Neutrophil (primary cell): ENCODE measurements at regions not wholly inside any gene's neighbourhood (a gene's known extent, or its start where the extent isn't known, plus 50 kb on each side); places are given as distances from the start of the nearest gene placed in this dataset.

ENCODE experiments used
- H3K27ac ChIP-seq: fragments of 200-600 bp; sonication (generic); 2 replicates; pipeline ENCODE4 v1.5.1; 2016; ENCODE audit warnings: mild to moderate bottlenecking, moderate library complexity
- H3K27me3 ChIP-seq: fragments of 200-600 bp; sonication (generic); 2 replicates; pipeline ENCODE4 v1.6.0; 2016; ENCODE audit warnings: mild to moderate bottlenecking
- H3K36me3 ChIP-seq: fragments of 200-600 bp; sonication (generic); 2 replicates; pipeline ENCODE4 v1.5.1; 2017
- H3K4me1 ChIP-seq, 2 experiments: fragments of 200-600 bp in 1 of 2; sonication (generic) in 1 of 2; 1 replicate in 1 of 2; 2 replicates in 1 of 2; pipeline versions ENCODE4 v1.5.1 to v1.6.1; 2013 to 2016; ENCODE audit warnings: low read depth in 1 of 2, low read length in 1 of 2, mild to moderate bottlenecking in 1 of 2, moderate library complexity in 1 of 2; ENCODE audit not compliant: control insufficient read depth in 1 of 2, insufficient read depth in 1 of 2
- H3K4me3 ChIP-seq, 2 experiments: fragments of 200-600 bp in 1 of 2; sonication (generic) in 1 of 2; 1 replicate in 1 of 2; 2 replicates in 1 of 2; pipeline ENCODE4 v1.5.1; 2013 to 2016; ENCODE audit warnings: low read depth in 1 of 2, low read length in 1 of 2, mild to moderate bottlenecking in 1 of 2, moderate library complexity in 1 of 2
- H3K9me3 ChIP-seq: fragments of 200-600 bp; sonication (generic); 2 replicates; pipeline ENCODE4 v1.5.1; 2016
- CTCF ChIP-seq: fragments of 200-600 bp; sonication (generic); IDR thresholded peaks from 2 replicates; pipeline ENCODE4 v1.5.1; 2016; ENCODE audit warnings: antibody characterized with exemption

GRCh38 chr10:80730522-80730921 is 192.8 kb downstream of the SH2D4B start:
- Histone ChIP-seq H3K4me1 (no peaks in the 10 kb centered on the region), H3K9me3 (no peaks in the 10 kb centered on the region), H3K4me3 (no peak overlapping the region), H3K27ac (no peak overlapping the region), H3K36me3 (no peaks in the 10 kb centered on the region), H3K27me3 (no peaks in the 10 kb centered on the region)
- TF ChIP-seq CTCF, result no peak

GRCh38 chr10:80734589-80734988 is 196.9 kb downstream of the SH2D4B start:
- Histone ChIP-seq H3K4me3 (no peak overlapping the region), H3K4me1 (no peaks in the 10 kb centered on the region), H3K9me3 (no peaks in the 10 kb centered on the region), H3K27me3 (no peaks in the 10 kb centered on the region), H3K36me3 (no peaks in the 10 kb centered on the region), H3K27ac (no peak overlapping the region)
- TF ChIP-seq CTCF, result no peak

GRCh38 chr10:80737209-80737608 is 199.5 kb downstream of the SH2D4B start:
- Histone ChIP-seq H3K36me3 (no peaks in the 10 kb centered on the region), H3K27me3 (no peaks in the 10 kb centered on the region), H3K4me1 (no peaks in the 10 kb centered on the region), H3K4me3 (no peak overlapping the region), H3K27ac (no peak overlapping the region), H3K9me3 (no peaks in the 10 kb centered on the region)
- TF ChIP-seq CTCF, result no peak

- H3K9me3 ChIP-seq, result no peaks in the 10 kb centered on the region
- no peak overlapping the region for H3K4me3 ChIP-seq
- no peak for TF ChIP-seq CTCF
- H3K4me1 ChIP-seq, result no peaks in the 10 kb centered on the region
- H3K36me3 ChIP-seq, result no peaks in the 10 kb centered on the region
- H3K27ac ChIP-seq, result no peak overlapping the region
- no peaks in the 10 kb centered on the region for H3K27me3 ChIP-seq
Observed at GRCh38 chr10:80739328-80739727, 201.6 kb downstream of the SH2D4B start.

- H3K27ac ChIP-seq, result no peak overlapping the region
- no peaks in the 10 kb centered on the region for H3K4me1 ChIP-seq
- H3K4me3 ChIP-seq, result no peak overlapping the region
- H3K36me3 ChIP-seq, result no peaks in the 10 kb centered on the region
- H3K9me3 ChIP-seq, result no peaks in the 10 kb centered on the region
- no peak for TF ChIP-seq CTCF
- no peaks in the 10 kb centered on the region for H3K27me3 ChIP-seq
Observed at GRCh38 chr10:80739963-80740715, 202.4 kb downstream of the SH2D4B start.
